Stomach smooth muscle (tissue), 2 donors: ENCODE measurements at regions not wholly inside any gene's neighbourhood (a gene's known extent, or its start where the extent isn't known, plus 50 kb on each side); places are given as distances from the start of the nearest gene placed in this dataset.
A peak's percentile ranks its signal among the peaks of the same experiment; 100 is the strongest.
"Not testable (repeated sequence)": the region's sequence is repeated elsewhere in the genome, so short reads cannot be mapped to it uniquely, and the experiment has no call there.

Source experiments
- H3K27ac ChIP-seq: one replicate; pipeline ENCODE4 v1.7.0; 2013; ENCODE audit warnings: mild to moderate bottlenecking, low read length, inconsistent platforms
- H3K27me3 ChIP-seq, 2 donors: one replicate each; pipeline ENCODE4 v1.7.0; 2013; ENCODE audit warnings: low read length in 2 of 2; ENCODE audit not compliant: insufficient read depth in 2 of 2, control insufficient read depth in 1 of 2
- H3K36me3 ChIP-seq, 2 donors: one replicate each; pipeline ENCODE4 v1.7.0; 2013; ENCODE audit warnings: low read length in 2 of 2; ENCODE audit not compliant: control insufficient read depth in 2 of 2, insufficient read depth in 2 of 2
- H3K4me1 ChIP-seq: one replicate; pipeline ENCODE4 v1.7.0; 2013; ENCODE audit warnings: low read length; ENCODE audit not compliant: control insufficient read depth, insufficient read depth
- H3K4me3 ChIP-seq, 2 donors: one replicate each; pipeline ENCODE4 v1.7.0; 2013; ENCODE audit warnings: low read length in 2 of 2
- H3K9ac ChIP-seq, 2 donors: one replicate each; pipeline ENCODE4 v1.7.0; 2013; ENCODE audit warnings: low read length in 2 of 2, mild to moderate bottlenecking in 1 of 2
- H3K9me3 ChIP-seq, 2 donors: one replicate each; pipeline ENCODE4 v1.7.0; 2013; ENCODE audit warnings: low read length in 2 of 2; ENCODE audit not compliant: control insufficient read depth in 2 of 2
- donor health status: healthy.
- donor health status: Pancreatic carcinoma.

GRCh38 chr6:139983555-139984276 lies 609.3 kb upstream of the CITED2 start:
- no peaks in the 10 kb centered on the region for H3K36me3 ChIP-seq
- H3K27me3 ChIP-seq = no peaks in the 10 kb centered on the region
- no peak overlapping the region for H3K4me3 ChIP-seq
- H3K9ac ChIP-seq = peak overlapping the region in 1 of 2 donors; percentile 0
- peak overlapping the region; percentile 64 for H3K27ac ChIP-seq
- H3K9me3 ChIP-seq = no peaks in the 10 kb centered on the region
- H3K4me1 ChIP-seq = peaks cover 23% of the 10 kb centered on the region

GRCh38 chr6:139982652-139983295 lies 608.3 kb upstream of the CITED2 start:
- no peak overlapping the region for H3K4me3 ChIP-seq
- H3K9me3 ChIP-seq = no peaks in the 10 kb centered on the region
- H3K36me3 ChIP-seq = no peaks in the 10 kb centered on the region
- peaks cover 23% of the 10 kb centered on the region for H3K4me1 ChIP-seq
- peak overlapping the region in 1 of 2 donors; percentile 0 for H3K9ac ChIP-seq
- H3K27ac ChIP-seq = peak overlapping the region; percentile 64
- H3K27me3 ChIP-seq = no peaks in the 10 kb centered on the region

DNA sequence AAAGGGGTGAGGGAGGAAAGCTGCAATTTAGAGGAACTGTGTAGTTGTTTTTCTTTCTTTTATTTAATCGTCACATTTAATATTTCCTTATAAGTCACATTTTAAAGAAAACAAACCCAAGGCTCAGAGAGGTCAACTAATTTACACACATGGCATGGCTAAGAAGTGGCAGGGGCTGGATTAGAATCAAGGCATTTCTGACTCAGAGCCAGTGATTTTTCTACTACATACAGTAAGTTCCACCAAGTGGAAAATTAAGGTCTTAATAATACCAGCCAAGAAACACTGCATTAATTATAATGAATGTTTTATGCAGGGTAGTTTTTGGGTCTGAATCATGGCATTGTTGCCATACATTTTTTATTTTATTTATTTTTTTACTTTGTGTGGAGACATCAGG lies 607.7 kb upstream of the CITED2 start:
- Histone ChIP-seq H3K27ac (peak overlapping the region; percentile 37), H3K9ac (peak overlapping the region in 1 of 2 donors; percentile 25), H3K27me3 (no peaks in the 10 kb centered on the region), H3K9me3 (no peaks in the 10 kb centered on the region), H3K4me1 (peaks cover 23% of the 10 kb centered on the region), H3K4me3 (no peak overlapping the region), H3K36me3 (no peaks in the 10 kb centered on the region)

GRCh38 chr6:139981768-139982181 lies 607.3 kb upstream of the CITED2 start:
- H3K4me1 ChIP-seq = peaks cover 23% of the 10 kb centered on the region
- H3K27me3 ChIP-seq = no peaks in the 10 kb centered on the region
- peak overlapping the region in 1 of 2 donors; percentile 25 for H3K9ac ChIP-seq
- H3K36me3 ChIP-seq = no peaks in the 10 kb centered on the region
- H3K4me3 ChIP-seq = peak overlapping the region in 1 of 2 donors; percentile 28
- no peaks in the 10 kb centered on the region for H3K9me3 ChIP-seq
- H3K27ac ChIP-seq = peak overlapping the region; percentile 37

- no peaks in the 10 kb centered on the region for H3K36me3 ChIP-seq
- H3K27ac ChIP-seq = peak overlapping the region; percentile 37
- peak overlapping the region in 1 of 2 donors; percentile 28 for H3K4me3 ChIP-seq
- peaks cover 23% of the 10 kb centered on the region for H3K4me1 ChIP-seq
- H3K27me3 ChIP-seq = no peaks in the 10 kb centered on the region
- H3K9me3 ChIP-seq = no peaks in the 10 kb centered on the region
- no peak overlapping the region for H3K9ac ChIP-seq
Observed at GRCh38 chr6:139981066-139981624, 606.7 kb upstream of the CITED2 start.

- Histone ChIP-seq H3K27ac (peak overlapping the region; percentile 32), H3K4me1 (peaks cover 23% of the 10 kb centered on the region)
- not testable (repeated sequence) for H3K27me3 ChIP-seq
Observed at GRCh38 chr6:139980631-139981030, 606.2 kb upstream of the CITED2 start.

DNA sequence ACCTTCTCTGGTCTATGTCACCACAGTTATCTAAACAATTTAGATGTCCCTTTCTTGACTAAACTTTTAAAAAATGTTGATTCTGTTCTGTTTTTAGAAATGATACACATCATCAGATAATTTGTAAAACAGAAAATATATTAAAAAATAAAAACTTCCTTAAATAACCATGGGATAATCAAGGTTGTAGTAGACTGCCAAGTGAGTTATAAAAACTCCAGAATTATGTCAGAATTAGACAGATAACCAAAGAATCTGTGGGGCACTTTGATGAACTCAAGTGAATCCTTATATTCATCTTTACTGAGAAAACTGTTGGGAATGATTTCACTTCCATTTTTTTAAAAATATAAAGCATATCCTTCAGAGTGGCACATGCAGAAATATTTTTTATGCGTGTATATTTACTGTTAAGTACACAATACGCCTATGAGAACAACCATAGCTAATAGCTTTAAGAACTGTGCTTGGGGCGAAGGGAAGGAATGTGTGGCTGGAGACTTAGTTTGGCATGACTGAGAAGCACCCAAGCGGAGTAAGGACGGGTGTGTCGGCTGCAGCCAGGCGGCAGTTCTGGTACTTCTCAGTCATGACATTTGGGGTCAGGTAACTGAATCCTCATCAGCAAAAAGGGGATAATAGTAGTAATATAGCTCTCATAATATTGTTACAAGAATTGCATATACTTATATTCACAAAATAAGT lies 604.7 kb upstream of the CITED2 start:
- Histone ChIP-seq H3K4me1 (peaks cover 23% of the 10 kb centered on the region), H3K36me3 (no peaks in the 10 kb centered on the region), H3K4me3 (no peak overlapping the region), H3K27ac (peak overlapping the region; percentile 32), H3K27me3 (no peaks in the 10 kb centered on the region), H3K9me3 (no peaks in the 10 kb centered on the region), H3K9ac (no peak overlapping the region)

More at GRCh38 chr6:139980631-139981030, 606.2 kb upstream of the CITED2 start:
- H3K9me3 ChIP-seq, H3K4me3 ChIP-seq, H3K36me3 ChIP-seq, H3K9ac ChIP-seq: not testable (repeated sequence)

- no peak overlapping the region for H3K9ac ChIP-seq
- no peak overlapping the region for H3K27ac ChIP-seq
- H3K4me1 ChIP-seq = peaks cover 11% of the 10 kb centered on the region
- H3K9me3 ChIP-seq = no peaks in the 10 kb centered on the region
- no peaks in the 10 kb centered on the region for H3K27me3 ChIP-seq
- no peaks in the 10 kb centered on the region for H3K36me3 ChIP-seq
- H3K4me3 ChIP-seq = no peak overlapping the region
Observed at GRCh38 chr6:139977887-139978332, 603.5 kb upstream of the CITED2 start.

GRCh38 chr6:139973669-139974344 lies 599.4 kb upstream of the CITED2 start:
- no peaks in the 10 kb centered on the region for H3K9me3 ChIP-seq
- H3K9ac ChIP-seq = no peak overlapping the region
- no peaks in the 10 kb centered on the region for H3K27me3 ChIP-seq
- H3K36me3 ChIP-seq = no peaks in the 10 kb centered on the region
- no peak overlapping the region for H3K27ac ChIP-seq
- no peak overlapping the region for H3K4me3 ChIP-seq
- no peaks in the 10 kb centered on the region for H3K4me1 ChIP-seq

DNA sequence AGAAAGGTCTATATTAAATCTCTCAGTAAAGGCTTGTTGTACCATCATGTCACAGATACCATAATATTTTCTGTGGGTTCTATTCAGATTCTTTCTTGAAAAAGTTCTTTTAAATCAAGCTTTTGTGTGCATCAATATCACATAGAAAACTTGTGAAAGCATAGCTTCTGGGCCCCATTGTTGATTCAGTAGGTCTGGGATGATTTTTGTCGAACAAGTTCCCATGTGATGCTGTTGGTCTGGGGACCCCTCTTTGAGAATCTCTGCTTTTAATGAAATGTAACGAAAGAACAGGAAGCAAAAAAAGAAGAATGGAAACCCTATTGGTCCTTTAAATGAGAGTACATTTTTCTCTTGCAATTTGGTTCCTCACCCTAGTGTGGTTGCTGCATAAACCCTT lies 597.7 kb upstream of the CITED2 start:
- H3K27ac ChIP-seq = no peak overlapping the region
- no peak overlapping the region for H3K9ac ChIP-seq
- H3K9me3 ChIP-seq = no peaks in the 10 kb centered on the region
- no peaks in the 10 kb centered on the region for H3K36me3 ChIP-seq
- H3K4me3 ChIP-seq = no peak overlapping the region
- no peaks in the 10 kb centered on the region for H3K27me3 ChIP-seq
- H3K4me1 ChIP-seq = no peaks in the 10 kb centered on the region
